A549 (cell line): ENCODE measurements at regions not wholly inside any gene's neighbourhood (a gene's known extent, or its start where the extent isn't known, plus 50 kb on each side); places are given as distances from the start of the nearest gene placed in this dataset.

Experiments
- ATAC-seq, 2 experiments: fragments of 200-7000 bp in 1 of 2; fragments of >200 bp in 1 of 2; cut with Nextera tagmentation in 1 of 2; cut with Tn5 transposase in 1 of 2; 3 replicates each; pipeline versions ENCODE4 v1.8.0 to v1.9.1; 2018 to 2020; ENCODE audit warnings: mild to moderate bottlenecking in 1 of 2, moderate library complexity in 1 of 2
- CTCF ChIA-PET: fragments of 300-600 bp; sonication (Branson Sonifier 250); formaldehyde crosslinking; extraction: SDS; loops from one replicate; lab custom pipeline; 2021; ENCODE audit warnings: antibody characterized with exemption, inconsistent platforms; lab: Yijun Ruan, JAX
- POLR2A ChIA-PET: fragments of 350-600 bp; formaldehyde crosslinking; extraction: SDS; loops from one replicate; lab custom pipeline; 2021; ENCODE audit warnings: antibody characterized with exemption, inconsistent platforms; lab: Yijun Ruan, JAX
- DNase-seq, 2 experiments: peaks; one replicate each; pipeline versions ENCODE4 v3.0.0 to v3.0.0-alpha.2; 2011 to 2016; ENCODE audit warnings: low read depth in 1 of 2, low spot score in 1 of 2
- FAIRE-seq: peaks from 2 replicates; lab custom pipeline; 2011; peaks lifted over from hg19 to GRCh38; lab: Jason Lieb, UNC
- H3K27ac ChIP-seq, 2 experiments: fragments of >200 bp; sonication (Bioruptor Twin); formaldehyde crosslinking; 3 replicates each; pipeline ENCODE4 v1.5.1; 2016 to 2017
- H3K4me1 ChIP-seq: fragments of >200 bp; sonication (Bioruptor Twin); formaldehyde crosslinking; 3 replicates; pipeline ENCODE4 v1.6.1; 2016
- H3K4me2 ChIP-seq: fragments of >200 bp; sonication (Bioruptor Twin); formaldehyde crosslinking; 3 replicates; pipeline ENCODE4 v1.6.1; 2016
- H3K4me3 ChIP-seq: fragments of >200 bp; sonication (Bioruptor Twin); formaldehyde crosslinking; 3 replicates; pipeline ENCODE4 v1.5.1; 2016
- H3K9me3 ChIP-seq: fragments of >200 bp; sonication (Bioruptor Twin); formaldehyde crosslinking; 3 replicates; pipeline ENCODE4 v1.6.1; 2016
- BHLHE40 ChIP-seq: IDR thresholded peaks from 2 replicates; pipeline ENCODE4 v1.6.1; 2012; ENCODE audit warnings: low read depth, low read length, inconsistent platforms
- CEBPB ChIP-seq, 2 experiments: fragments of >200 bp in 1 of 2; sonication (Bioruptor Twin) in 1 of 2; formaldehyde crosslinking in 1 of 2; IDR thresholded peaks; 2 replicates each; pipeline ENCODE4 v1.6.1; 2012 to 2016
- CHD2 ChIP-seq: fragments of 150-350 bp; IDR thresholded peaks from 2 replicates; pipeline ENCODE4 v1.6.1; 2014; ENCODE audit warnings: low read length; ENCODE audit not compliant: partially characterized antibody
- CHD4 ChIP-seq: fragments of 200-600 bp; sonication (generic); IDR thresholded peaks from 2 replicates; pipeline ENCODE4 v1.6.1; 2016; ENCODE audit warnings: antibody characterized with exemption, mild to moderate bottlenecking, borderline replicate concordance
- EHF ChIP-seq: fragments of 250-450 bp; sonication (Bioruptor Pico); IDR thresholded peaks from 2 replicates; pipeline ENCODE4 v1.5.0; 2020; ENCODE audit warnings: mild to moderate bottlenecking
- FOSL2 ChIP-seq, 2 experiments: fragments of 450-650 bp in 1 of 2; fragments of >200 bp in 1 of 2; sonication (Bioruptor Twin) in 1 of 2; formaldehyde crosslinking; IDR thresholded peaks; 2 replicates each; pipeline versions ENCODE4 v1.5.0 to v1.6.1; 2016 to 2020; ENCODE audit warnings: mild to moderate bottlenecking in 1 of 2, moderate library complexity in 1 of 2
- FOXS1 ChIP-seq: fragments of 250-450 bp; sonication (Bioruptor Pico); IDR thresholded peaks from 2 replicates; pipeline ENCODE4 v1.5.0; 2020; ENCODE audit warnings: mild to moderate bottlenecking, moderate library complexity
- GATA3 ChIP-seq: IDR thresholded peaks from 2 replicates; pipeline ENCODE4 v1.6.1; 2012; ENCODE audit warnings: borderline replicate concordance
- HOXB5 ChIP-seq: fragments of 250-450 bp; sonication (Bioruptor Pico); IDR thresholded peaks from 2 replicates; pipeline ENCODE4 v1.5.0; 2020; ENCODE audit warnings: mild to moderate bottlenecking, moderate library complexity
- NR3C1 ChIP-seq: fragments of >200 bp; sonication (Bioruptor Twin); formaldehyde crosslinking; IDR thresholded peaks from 3 replicates; pipeline ENCODE4 v1.6.1; 2017
- POLR2A ChIP-seq: IDR thresholded peaks from 2 replicates; pipeline ENCODE4 v1.6.1; 2012; ENCODE audit warnings: mild to moderate bottlenecking, low read length
- POLR2AphosphoS2 ChIP-seq: conservative IDR thresholded peaks from 2 replicates; pipeline ENCODE4 v1.6.1; 2012; ENCODE audit warnings: low read length, improper control_type of control experiment, inconsistent platforms
- RAD21 ChIP-seq, 2 experiments: fragments of >200 bp in 1 of 2; sonication (Bioruptor Twin) in 1 of 2; formaldehyde crosslinking in 1 of 2; IDR thresholded peaks in 1 of 2; conservative IDR thresholded peaks in 1 of 2; 2 replicates in 1 of 2; 3 replicates in 1 of 2; pipeline ENCODE4 v1.6.1; 2012 to 2018; ENCODE audit warnings: inconsistent platforms in 1 of 2
- SMC3 ChIP-seq: fragments of >200 bp; sonication (Bioruptor Twin); formaldehyde crosslinking; IDR thresholded peaks from 3 replicates; pipeline ENCODE4 v1.6.1; 2018; ENCODE audit warnings: inconsistent platforms
- SREBF2 ChIP-seq: fragments of 450-650 bp; IDR thresholded peaks from 2 replicates; pipeline ENCODE4 v1.6.1; 2014; ENCODE audit warnings: mild to moderate bottlenecking, moderate library complexity
- TFCP2L1 ChIP-seq: fragments of 250-450 bp; sonication (Bioruptor Pico); IDR thresholded peaks from 2 replicates; pipeline ENCODE4 v1.5.0; 2021; ENCODE audit warnings: mild to moderate bottlenecking
- TP53 ChIP-seq: fragments of 250-450 bp; sonication (Bioruptor Pico); IDR thresholded peaks from 2 replicates; pipeline ENCODE4 v1.5.0; 2021; ENCODE audit warnings: mild to moderate bottlenecking, moderate library complexity
- WGBS: methylation state at CpG from one replicate; pipeline ENCODE4 v1.1.6; 2017; ENCODE audit errors: missing lambda C conversion rate; 5-methylcytosine and 5-hydroxymethylcytosine counted together
- TF ChIP-seq, protein P1 (sequence below): fragments of 200-600 bp; sonication (generic); IDR thresholded peaks from 2 replicates; pipeline ENCODE4 v1.6.1; 2016; ENCODE audit warnings: antibody characterized with exemption, mild to moderate bottlenecking, moderate library complexity
- TF ChIP-seq, protein P2 (sequence below): IDR thresholded peaks from 2 replicates; pipeline ENCODE4 v1.6.1; 2012
- TF ChIP-seq, protein P3 (sequence below): fragments of 250-450 bp; sonication (Bioruptor Pico); IDR thresholded peaks from 2 replicates; pipeline ENCODE4 v1.5.0; 2020; ENCODE audit warnings: low read depth, mild to moderate bottlenecking, moderate library complexity
- TF ChIP-seq, protein P4 (sequence below): fragments of 150-350 bp; IDR thresholded peaks from 2 replicates; pipeline ENCODE4 v1.6.1; 2014; ENCODE audit warnings: low read depth, mild to moderate bottlenecking, low read length
- TF ChIP-seq, protein P5 (sequence below): fragments of 450-650 bp; IDR thresholded peaks from 2 replicates; pipeline ENCODE4 v1.6.1; 2014; ENCODE audit warnings: antibody characterized with exemption

DNA sequence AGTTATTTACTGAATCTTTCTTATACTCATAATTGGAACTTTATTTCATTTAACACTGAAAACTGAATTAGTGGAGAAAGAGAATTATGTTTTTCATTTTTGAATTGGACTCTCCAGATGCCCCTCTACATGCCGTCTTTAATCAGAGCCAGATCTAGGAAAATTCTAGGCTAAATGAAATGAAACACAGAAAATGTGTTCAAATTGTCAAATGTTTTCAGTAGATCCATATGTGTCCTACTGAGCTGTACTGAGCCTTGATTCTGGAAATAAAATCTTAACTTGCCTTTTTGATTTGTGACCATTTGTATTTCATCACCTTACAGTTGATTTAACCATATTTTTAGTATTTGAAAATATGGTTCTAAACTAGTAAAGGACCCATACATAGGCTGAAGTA is 64.0 kb upstream of the GK2 start:
- Histone ChIP-seq H3K4me3 (no peak overlapping the region), H3K4me2 (no peak overlapping the region), H3K9me3 (no peaks in the 10 kb centered on the region), H3K4me1 (no peaks in the 10 kb centered on the region), H3K27ac (no peak overlapping the region)
- TF ChIP-seq, protein P1, sequence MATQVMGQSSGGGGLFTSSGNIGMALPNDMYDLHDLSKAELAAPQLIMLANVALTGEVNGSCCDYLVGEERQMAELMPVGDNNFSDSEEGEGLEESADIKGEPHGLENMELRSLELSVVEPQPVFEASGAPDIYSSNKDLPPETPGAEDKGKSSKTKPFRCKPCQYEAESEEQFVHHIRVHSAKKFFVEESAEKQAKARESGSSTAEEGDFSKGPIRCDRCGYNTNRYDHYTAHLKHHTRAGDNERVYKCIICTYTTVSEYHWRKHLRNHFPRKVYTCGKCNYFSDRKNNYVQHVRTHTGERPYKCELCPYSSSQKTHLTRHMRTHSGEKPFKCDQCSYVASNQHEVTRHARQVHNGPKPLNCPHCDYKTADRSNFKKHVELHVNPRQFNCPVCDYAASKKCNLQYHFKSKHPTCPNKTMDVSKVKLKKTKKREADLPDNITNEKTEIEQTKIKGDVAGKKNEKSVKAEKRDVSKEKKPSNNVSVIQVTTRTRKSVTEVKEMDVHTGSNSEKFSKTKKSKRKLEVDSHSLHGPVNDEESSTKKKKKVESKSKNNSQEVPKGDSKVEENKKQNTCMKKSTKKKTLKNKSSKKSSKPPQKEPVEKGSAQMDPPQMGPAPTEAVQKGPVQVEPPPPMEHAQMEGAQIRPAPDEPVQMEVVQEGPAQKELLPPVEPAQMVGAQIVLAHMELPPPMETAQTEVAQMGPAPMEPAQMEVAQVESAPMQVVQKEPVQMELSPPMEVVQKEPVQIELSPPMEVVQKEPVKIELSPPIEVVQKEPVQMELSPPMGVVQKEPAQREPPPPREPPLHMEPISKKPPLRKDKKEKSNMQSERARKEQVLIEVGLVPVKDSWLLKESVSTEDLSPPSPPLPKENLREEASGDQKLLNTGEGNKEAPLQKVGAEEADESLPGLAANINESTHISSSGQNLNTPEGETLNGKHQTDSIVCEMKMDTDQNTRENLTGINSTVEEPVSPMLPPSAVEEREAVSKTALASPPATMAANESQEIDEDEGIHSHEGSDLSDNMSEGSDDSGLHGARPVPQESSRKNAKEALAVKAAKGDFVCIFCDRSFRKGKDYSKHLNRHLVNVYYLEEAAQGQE = no peak
- no peak for TF ChIP-seq POLR2AphosphoS2
- no peak for TF ChIP-seq SREBF2
- TF ChIP-seq, protein P2, sequence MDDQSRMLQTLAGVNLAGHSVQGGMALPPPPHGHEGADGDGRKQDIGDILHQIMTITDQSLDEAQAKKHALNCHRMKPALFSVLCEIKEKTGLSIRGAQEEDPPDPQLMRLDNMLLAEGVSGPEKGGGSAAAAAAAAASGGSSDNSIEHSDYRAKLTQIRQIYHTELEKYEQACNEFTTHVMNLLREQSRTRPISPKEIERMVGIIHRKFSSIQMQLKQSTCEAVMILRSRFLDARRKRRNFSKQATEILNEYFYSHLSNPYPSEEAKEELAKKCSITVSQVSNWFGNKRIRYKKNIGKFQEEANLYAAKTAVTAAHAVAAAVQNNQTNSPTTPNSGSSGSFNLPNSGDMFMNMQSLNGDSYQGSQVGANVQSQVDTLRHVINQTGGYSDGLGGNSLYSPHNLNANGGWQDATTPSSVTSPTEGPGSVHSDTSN = no peak
- TF ChIP-seq, protein P3, sequence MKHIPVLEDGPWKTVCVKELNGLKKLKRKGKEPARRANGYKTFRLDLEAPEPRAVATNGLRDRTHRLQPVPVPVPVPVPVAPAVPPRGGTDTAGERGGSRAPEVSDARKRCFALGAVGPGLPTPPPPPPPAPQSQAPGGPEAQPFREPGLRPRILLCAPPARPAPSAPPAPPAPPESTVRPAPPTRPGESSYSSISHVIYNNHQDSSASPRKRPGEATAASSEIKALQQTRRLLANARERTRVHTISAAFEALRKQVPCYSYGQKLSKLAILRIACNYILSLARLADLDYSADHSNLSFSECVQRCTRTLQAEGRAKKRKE (CRISPR knock-in tag) = no peak
- no peak for TF ChIP-seq TFCP2L1 (CRISPR knock-in tag)
- TF ChIP-seq FOXS1 = no peak
- no peak for TF ChIP-seq CEBPB (IDR thresholded peaks at IDR 0.05)
- TF ChIP-seq GATA3 = no peak
- TF ChIP-seq TP53 = no peak
- ChIA-PET POLR2A (no interaction called here), CTCF (no interaction called here)
- DNase-seq (no peak), ATAC-seq (no peak), FAIRE-seq (no peak)
- WGBS = 41% methylated on average over 1 of the region's 1 CpG

DNA sequence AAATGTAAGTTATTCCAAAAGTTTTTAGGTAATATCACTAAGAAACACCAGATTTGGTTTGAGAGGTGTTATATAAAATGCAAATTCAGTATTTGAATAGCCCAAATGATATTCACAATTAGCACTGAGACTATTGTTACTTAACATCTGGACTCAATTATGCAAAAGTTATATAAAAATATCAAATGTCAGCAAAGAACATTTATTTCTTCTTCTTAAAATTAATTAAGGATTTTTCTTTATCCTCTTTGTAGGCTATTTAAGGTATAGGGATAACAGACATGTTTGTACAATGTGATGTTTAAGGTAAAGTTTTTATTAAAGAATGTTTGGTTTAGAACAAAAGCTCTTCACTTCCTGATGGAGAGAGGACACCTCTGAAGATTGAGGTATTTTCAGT is 63.3 kb upstream of the GK2 start:
- Histone ChIP-seq H3K9me3 (no peaks in the 10 kb centered on the region), H3K4me2 (no peak overlapping the region), H3K27ac (no peak overlapping the region), H3K4me1 (no peaks in the 10 kb centered on the region), H3K4me3 (no peak overlapping the region)
- ChIA-PET CTCF (no interaction called here), POLR2A (no interaction called here)
- ATAC-seq (no peak), DNase-seq (no peak), FAIRE-seq (no peak)
- TF ChIP-seq, protein P3 (CRISPR knock-in tag) = no peak
- TF ChIP-seq POLR2A = no peak

DNA sequence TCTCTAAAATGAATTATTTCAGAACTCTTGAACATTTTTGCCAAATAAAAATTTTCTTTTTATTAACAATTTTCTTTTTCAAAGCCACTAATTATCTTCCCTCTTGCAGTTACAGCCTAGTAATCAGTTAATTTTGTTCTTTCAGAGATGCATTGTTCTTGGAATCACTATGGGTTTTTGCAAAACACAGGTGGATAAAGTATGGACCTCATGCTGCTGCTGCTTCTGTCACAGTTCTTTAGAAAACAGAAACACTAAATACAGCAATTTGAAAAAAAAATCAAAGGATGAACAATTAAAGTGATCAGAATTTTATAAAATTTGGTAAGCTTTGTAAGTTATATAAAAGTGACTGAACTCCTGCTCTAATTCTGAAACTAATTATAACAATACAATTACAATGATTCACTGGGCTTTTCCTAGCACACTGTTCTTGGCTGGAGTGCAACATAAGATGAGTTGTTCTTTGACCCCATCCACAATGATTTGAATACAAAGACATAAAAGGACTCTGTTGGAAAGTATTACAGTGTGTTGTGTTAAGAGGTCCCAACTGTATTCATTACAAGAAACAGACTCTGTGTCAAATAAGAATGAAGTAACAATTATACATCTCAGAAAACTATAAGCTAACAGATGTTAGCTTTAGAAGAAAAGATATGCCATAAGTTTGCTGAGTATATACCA is 59.4 kb upstream of the GK2 start:
- TF ChIP-seq NR3C1 (no peak), RAD21 (conservative IDR thresholded peaks at IDR 0.05 in 1 of 2, IDR thresholded peaks at IDR 0.05 in 1 of 2) (no peak), EHF (CRISPR knock-in tag) (no peak), TP53 (no peak), FOSL2 (IDR thresholded peaks at IDR 0.05) (no peak), FOSL2 (CRISPR knock-in tag; IDR thresholded peaks at IDR 0.05) (no peak), SMC3 (no peak), CHD2 (no peak), HOXB5 (no peak), CHD4 (no peak), BHLHE40 (no peak)
- TF ChIP-seq, protein P3 (CRISPR knock-in tag) = no peak
- TF ChIP-seq, protein P4, sequence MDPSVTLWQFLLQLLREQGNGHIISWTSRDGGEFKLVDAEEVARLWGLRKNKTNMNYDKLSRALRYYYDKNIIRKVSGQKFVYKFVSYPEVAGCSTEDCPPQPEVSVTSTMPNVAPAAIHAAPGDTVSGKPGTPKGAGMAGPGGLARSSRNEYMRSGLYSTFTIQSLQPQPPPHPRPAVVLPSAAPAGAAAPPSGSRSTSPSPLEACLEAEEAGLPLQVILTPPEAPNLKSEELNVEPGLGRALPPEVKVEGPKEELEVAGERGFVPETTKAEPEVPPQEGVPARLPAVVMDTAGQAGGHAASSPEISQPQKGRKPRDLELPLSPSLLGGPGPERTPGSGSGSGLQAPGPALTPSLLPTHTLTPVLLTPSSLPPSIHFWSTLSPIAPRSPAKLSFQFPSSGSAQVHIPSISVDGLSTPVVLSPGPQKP = no peak
- TF ChIP-seq, protein P2 = no peak
- TF ChIP-seq, protein P5, sequence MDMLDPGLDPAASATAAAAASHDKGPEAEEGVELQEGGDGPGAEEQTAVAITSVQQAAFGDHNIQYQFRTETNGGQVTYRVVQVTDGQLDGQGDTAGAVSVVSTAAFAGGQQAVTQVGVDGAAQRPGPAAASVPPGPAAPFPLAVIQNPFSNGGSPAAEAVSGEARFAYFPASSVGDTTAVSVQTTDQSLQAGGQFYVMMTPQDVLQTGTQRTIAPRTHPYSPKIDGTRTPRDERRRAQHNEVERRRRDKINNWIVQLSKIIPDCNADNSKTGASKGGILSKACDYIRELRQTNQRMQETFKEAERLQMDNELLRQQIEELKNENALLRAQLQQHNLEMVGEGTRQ = no peak
- no peaks in the 10 kb centered on the region for H3K4me1 ChIP-seq
- CTCF ChIA-PET = no interaction called here

More for the DNA sequence above, 59.4 kb upstream of the GK2 start:
- H3K4me2 ChIP-seq = no peak overlapping the region
- POLR2A ChIA-PET = no interaction called here
- FAIRE-seq (no peak), ATAC-seq (no peak), DNase-seq (no peak)
- no peaks in the 10 kb centered on the region for H3K9me3 ChIP-seq
- H3K4me3 ChIP-seq = no peak overlapping the region
- H3K27ac ChIP-seq = no peak overlapping the region
